ENCODE measurements at regions not wholly inside any gene's neighbourhood (a gene's known extent, or its start where the extent isn't known, plus 50 kb on each side); places are given as distances from the start of the nearest gene placed in this dataset.

- H3K4me3 ChIP-seq (ENCODE audit: low read length) = no peak overlapping the region
- H3K9me3 ChIP-seq (replicated peaks; ENCODE audit: control insufficient read depth, low read depth, low read length) = no peaks in the 10 kb centered on the region
- DNase-seq = no peak
- no peaks in the 10 kb centered on the region for H3K36me3 ChIP-seq (ENCODE audit: control insufficient read depth, insufficient read depth, low read length)
- no peak overlapping the region for H3K27ac ChIP-seq (ENCODE audit: low read length)
- H3K27me3 ChIP-seq (ENCODE audit: control insufficient read depth, insufficient read depth, low read length) = no peaks in the 10 kb centered on the region
- no peaks in the 10 kb centered on the region for H3K4me1 ChIP-seq (ENCODE audit: control insufficient read depth, insufficient read depth, low read length)
These were observed 1259.0 kb upstream of the NUDT12 start for GRCh38 chr5:104821606-104822005.

GRCh38 chr5:104817127-104817526, 1254.5 kb upstream of the NUDT12 start:
- Histone ChIP-seq H3K36me3 (ENCODE audit: control insufficient read depth, insufficient read depth, low read length) (no peaks in the 10 kb centered on the region), H3K4me1 (ENCODE audit: control insufficient read depth, insufficient read depth, low read length) (no peaks in the 10 kb centered on the region), H3K9me3 (replicated peaks; ENCODE audit: control insufficient read depth, low read depth, low read length) (no peaks in the 10 kb centered on the region), H3K27ac (ENCODE audit: low read length) (no peak overlapping the region), H3K27me3 (ENCODE audit: control insufficient read depth, insufficient read depth, low read length) (no peaks in the 10 kb centered on the region), H3K4me3 (ENCODE audit: low read length) (no peak overlapping the region)
- 17% methylated on average over 1 of the region's 1 CpG for WGBS (ENCODE audit: insufficient coverage)
- DNase-seq = no peak

GRCh38 chr5:104815212-104815611, 1252.6 kb upstream of the NUDT12 start:
- Histone ChIP-seq H3K9me3 (replicated peaks; ENCODE audit: control insufficient read depth, low read depth, low read length) (no peaks in the 10 kb centered on the region), H3K27me3 (ENCODE audit: control insufficient read depth, insufficient read depth, low read length) (no peaks in the 10 kb centered on the region), H3K4me3 (ENCODE audit: low read length) (no peak overlapping the region), H3K27ac (ENCODE audit: low read length) (no peak overlapping the region), H3K36me3 (ENCODE audit: control insufficient read depth, insufficient read depth, low read length) (no peaks in the 10 kb centered on the region), H3K4me1 (ENCODE audit: control insufficient read depth, insufficient read depth, low read length) (no peaks in the 10 kb centered on the region)
- peak; percentile 4 for DNase-seq
- WGBS (ENCODE audit: insufficient coverage) = no CpG with 5 or more reads among the region's 1 CpG

GRCh38 chr5:104800440-104801048, 1238.0 kb upstream of the NUDT12 start:
- Histone ChIP-seq H3K27me3 (ENCODE audit: control insufficient read depth, insufficient read depth, low read length) (no peaks in the 10 kb centered on the region), H3K36me3 (ENCODE audit: control insufficient read depth, insufficient read depth, low read length) (no peaks in the 10 kb centered on the region), H3K4me3 (ENCODE audit: low read length) (no peak overlapping the region), H3K9me3 (replicated peaks; ENCODE audit: control insufficient read depth, low read depth, low read length) (no peaks in the 10 kb centered on the region), H3K4me1 (ENCODE audit: control insufficient read depth, insufficient read depth, low read length) (no peaks in the 10 kb centered on the region), H3K27ac (ENCODE audit: low read length) (no peak overlapping the region)
- no peak for DNase-seq
- 79% methylated on average over 3 of the region's 4 CpGs for WGBS (ENCODE audit: insufficient coverage)

GRCh38 chr5:104793755-104794080, 1231.1 kb upstream of the NUDT12 start:
- Histone ChIP-seq H3K27me3 (ENCODE audit: control insufficient read depth, insufficient read depth, low read length) (no peaks in the 10 kb centered on the region), H3K4me3 (ENCODE audit: low read length) (no peak overlapping the region), H3K4me1 (ENCODE audit: control insufficient read depth, insufficient read depth, low read length) (no peaks in the 10 kb centered on the region), H3K36me3 (ENCODE audit: control insufficient read depth, insufficient read depth, low read length) (no peaks in the 10 kb centered on the region), H3K27ac (ENCODE audit: low read length) (no peak overlapping the region), H3K9me3 (replicated peaks; ENCODE audit: control insufficient read depth, low read depth, low read length) (no peaks in the 10 kb centered on the region)
- DNase-seq = no peak

GRCh38 chr5:104793031-104793754, 1230.6 kb upstream of the NUDT12 start:
- H3K27me3 ChIP-seq (ENCODE audit: control insufficient read depth, insufficient read depth, low read length) = no peaks in the 10 kb centered on the region
- no peaks in the 10 kb centered on the region for H3K4me1 ChIP-seq (ENCODE audit: control insufficient read depth, insufficient read depth, low read length)
- no peak for DNase-seq
- H3K36me3 ChIP-seq (ENCODE audit: control insufficient read depth, insufficient read depth, low read length) = no peaks in the 10 kb centered on the region
- no peak overlapping the region for H3K4me3 ChIP-seq (ENCODE audit: low read length)
- H3K27ac ChIP-seq (ENCODE audit: low read length) = no peak overlapping the region
- no peaks in the 10 kb centered on the region for H3K9me3 ChIP-seq (replicated peaks; ENCODE audit: control insufficient read depth, low read depth, low read length)
- no CpG with 5 or more reads among the region's 4 CpGs for WGBS (ENCODE audit: insufficient coverage)

GRCh38 chr5:104789366-104789765, 1226.8 kb upstream of the NUDT12 start:
- no peaks in the 10 kb centered on the region for H3K9me3 ChIP-seq (replicated peaks; ENCODE audit: control insufficient read depth, low read depth, low read length)
- no peak overlapping the region for H3K4me3 ChIP-seq (ENCODE audit: low read length)
- H3K27me3 ChIP-seq (ENCODE audit: control insufficient read depth, insufficient read depth, low read length) = no peaks in the 10 kb centered on the region
- no peaks in the 10 kb centered on the region for H3K36me3 ChIP-seq (ENCODE audit: control insufficient read depth, insufficient read depth, low read length)
- H3K4me1 ChIP-seq (ENCODE audit: control insufficient read depth, insufficient read depth, low read length) = no peaks in the 10 kb centered on the region
- H3K27ac ChIP-seq (ENCODE audit: low read length) = no peak overlapping the region
- WGBS (ENCODE audit: insufficient coverage) = no CpG with 5 or more reads among the region's 1 CpG
- DNase-seq = peak; percentile 61

GRCh38 chr5:104785097-104785496, 1222.5 kb upstream of the NUDT12 start:
- WGBS (ENCODE audit: insufficient coverage) = 92% methylated on average over 2 of the region's 2 CpGs
- H3K4me1 ChIP-seq (ENCODE audit: control insufficient read depth, insufficient read depth, low read length) = no peaks in the 10 kb centered on the region
- H3K36me3 ChIP-seq (ENCODE audit: control insufficient read depth, insufficient read depth, low read length) = no peaks in the 10 kb centered on the region
- H3K27me3 ChIP-seq (ENCODE audit: control insufficient read depth, insufficient read depth, low read length) = no peaks in the 10 kb centered on the region
- H3K9me3 ChIP-seq (replicated peaks; ENCODE audit: control insufficient read depth, low read depth, low read length) = no peaks in the 10 kb centered on the region
- no peak overlapping the region for H3K27ac ChIP-seq (ENCODE audit: low read length)
- DNase-seq = no peak
- H3K4me3 ChIP-seq (ENCODE audit: low read length) = no peak overlapping the region

- Histone ChIP-seq H3K4me1 (ENCODE audit: control insufficient read depth, insufficient read depth, low read length) (no peaks in the 10 kb centered on the region), H3K27ac (ENCODE audit: low read length) (no peak overlapping the region), H3K4me3 (ENCODE audit: low read length) (no peak overlapping the region), H3K36me3 (ENCODE audit: control insufficient read depth, insufficient read depth, low read length) (no peaks in the 10 kb centered on the region), H3K9me3 (replicated peaks; ENCODE audit: control insufficient read depth, low read depth, low read length) (no peaks in the 10 kb centered on the region), H3K27me3 (ENCODE audit: control insufficient read depth, insufficient read depth, low read length) (no peaks in the 10 kb centered on the region)
- WGBS (ENCODE audit: insufficient coverage) = 93% methylated on average over 6 of the region's 8 CpGs
- no peak for DNase-seq
These were observed 1211.8 kb upstream of the NUDT12 start for GRCh38 chr5:104774372-104774771.

- WGBS (ENCODE audit: insufficient coverage) = no CpG with 5 or more reads among the region's 2 CpGs
- no peak overlapping the region for H3K4me3 ChIP-seq (ENCODE audit: low read length)
- DNase-seq = no peak
- H3K27me3 ChIP-seq (ENCODE audit: control insufficient read depth, insufficient read depth, low read length) = no peaks in the 10 kb centered on the region
- H3K9me3 ChIP-seq (replicated peaks; ENCODE audit: control insufficient read depth, low read depth, low read length) = no peaks in the 10 kb centered on the region
- H3K27ac ChIP-seq (ENCODE audit: low read length) = no peak overlapping the region
- H3K4me1 ChIP-seq (ENCODE audit: control insufficient read depth, insufficient read depth, low read length) = no peaks in the 10 kb centered on the region
- H3K36me3 ChIP-seq (ENCODE audit: control insufficient read depth, insufficient read depth, low read length) = no peaks in the 10 kb centered on the region
These were observed 1201.6 kb upstream of the NUDT12 start for GRCh38 chr5:104764197-104764596.

GRCh38 chr5:104763216-104763615, 1200.6 kb upstream of the NUDT12 start:
- Histone ChIP-seq H3K9me3 (replicated peaks; ENCODE audit: control insufficient read depth, low read depth, low read length) (no peaks in the 10 kb centered on the region), H3K36me3 (ENCODE audit: control insufficient read depth, insufficient read depth, low read length) (no peaks in the 10 kb centered on the region), H3K27ac (ENCODE audit: low read length) (no peak overlapping the region), H3K27me3 (ENCODE audit: control insufficient read depth, insufficient read depth, low read length) (no peaks in the 10 kb centered on the region), H3K4me1 (ENCODE audit: control insufficient read depth, insufficient read depth, low read length) (no peaks in the 10 kb centered on the region), H3K4me3 (ENCODE audit: low read length) (no peak overlapping the region)
- no CpG with 5 or more reads among the region's 1 CpG for WGBS (ENCODE audit: insufficient coverage)
- DNase-seq = peak; percentile 1

Data from muscle of leg (tissue), 3 donors.